ENCODE measurements at regions not wholly inside any gene's neighbourhood (a gene's known extent, or its start where the extent isn't known, plus 50 kb on each side); places are given as distances from the start of the nearest gene placed in this dataset.

DNA sequence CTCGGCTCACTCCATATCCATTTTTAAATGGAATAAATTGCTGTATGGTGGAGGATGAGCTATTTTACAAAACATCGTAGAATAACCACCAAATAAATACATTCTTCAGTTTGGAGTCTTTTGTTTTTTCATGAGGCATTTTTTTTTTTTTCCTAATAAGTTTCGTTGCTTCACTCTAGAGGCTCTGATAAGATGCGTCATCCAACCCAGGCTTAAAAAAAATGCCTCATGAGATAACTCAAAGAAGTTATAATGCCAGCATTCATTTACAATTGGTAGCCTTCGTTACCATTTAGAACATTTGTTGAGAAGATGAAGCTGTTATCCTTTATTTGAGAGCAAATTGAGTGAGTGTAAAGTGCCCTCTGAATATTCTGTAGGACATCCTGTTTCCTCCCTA is 172.2 kb upstream of the CENPE start:
- ChIA-PET CTCF (no interaction called here), POLR2A (no interaction called here)
- intact Hi-C loops (cut with micrococcal nuclease; ENCODE audit: unreplicated experiment), result no loop called here
- no peaks in the 10 kb centered on the region for H3K27me3 ChIP-seq (ENCODE audit: control insufficient read depth, insufficient read depth, low read length)
- TF ChIP-seq SIN3A (IDR thresholded peaks at IDR 0.05; ENCODE audit: borderline replicate concordance, insufficient read depth, low read depth, low read length) (no peak), POLR2AphosphoS5 (IDR thresholded peaks at IDR 0.05; ENCODE audit: low read depth, low read length) (no peak), TCF7L2 (IDR thresholded peaks at IDR 0.05; ENCODE audit: low read depth, low read length) (no peak)
- TF ChIP-seq, protein P1, sequence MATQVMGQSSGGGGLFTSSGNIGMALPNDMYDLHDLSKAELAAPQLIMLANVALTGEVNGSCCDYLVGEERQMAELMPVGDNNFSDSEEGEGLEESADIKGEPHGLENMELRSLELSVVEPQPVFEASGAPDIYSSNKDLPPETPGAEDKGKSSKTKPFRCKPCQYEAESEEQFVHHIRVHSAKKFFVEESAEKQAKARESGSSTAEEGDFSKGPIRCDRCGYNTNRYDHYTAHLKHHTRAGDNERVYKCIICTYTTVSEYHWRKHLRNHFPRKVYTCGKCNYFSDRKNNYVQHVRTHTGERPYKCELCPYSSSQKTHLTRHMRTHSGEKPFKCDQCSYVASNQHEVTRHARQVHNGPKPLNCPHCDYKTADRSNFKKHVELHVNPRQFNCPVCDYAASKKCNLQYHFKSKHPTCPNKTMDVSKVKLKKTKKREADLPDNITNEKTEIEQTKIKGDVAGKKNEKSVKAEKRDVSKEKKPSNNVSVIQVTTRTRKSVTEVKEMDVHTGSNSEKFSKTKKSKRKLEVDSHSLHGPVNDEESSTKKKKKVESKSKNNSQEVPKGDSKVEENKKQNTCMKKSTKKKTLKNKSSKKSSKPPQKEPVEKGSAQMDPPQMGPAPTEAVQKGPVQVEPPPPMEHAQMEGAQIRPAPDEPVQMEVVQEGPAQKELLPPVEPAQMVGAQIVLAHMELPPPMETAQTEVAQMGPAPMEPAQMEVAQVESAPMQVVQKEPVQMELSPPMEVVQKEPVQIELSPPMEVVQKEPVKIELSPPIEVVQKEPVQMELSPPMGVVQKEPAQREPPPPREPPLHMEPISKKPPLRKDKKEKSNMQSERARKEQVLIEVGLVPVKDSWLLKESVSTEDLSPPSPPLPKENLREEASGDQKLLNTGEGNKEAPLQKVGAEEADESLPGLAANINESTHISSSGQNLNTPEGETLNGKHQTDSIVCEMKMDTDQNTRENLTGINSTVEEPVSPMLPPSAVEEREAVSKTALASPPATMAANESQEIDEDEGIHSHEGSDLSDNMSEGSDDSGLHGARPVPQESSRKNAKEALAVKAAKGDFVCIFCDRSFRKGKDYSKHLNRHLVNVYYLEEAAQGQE (IDR thresholded peaks at IDR 0.05; ENCODE audit: insufficient read depth in 1 of 2, low read depth in 2 of 2, low read length in 1 of 2), result no peak
- TF ChIP-seq, protein P2, sequence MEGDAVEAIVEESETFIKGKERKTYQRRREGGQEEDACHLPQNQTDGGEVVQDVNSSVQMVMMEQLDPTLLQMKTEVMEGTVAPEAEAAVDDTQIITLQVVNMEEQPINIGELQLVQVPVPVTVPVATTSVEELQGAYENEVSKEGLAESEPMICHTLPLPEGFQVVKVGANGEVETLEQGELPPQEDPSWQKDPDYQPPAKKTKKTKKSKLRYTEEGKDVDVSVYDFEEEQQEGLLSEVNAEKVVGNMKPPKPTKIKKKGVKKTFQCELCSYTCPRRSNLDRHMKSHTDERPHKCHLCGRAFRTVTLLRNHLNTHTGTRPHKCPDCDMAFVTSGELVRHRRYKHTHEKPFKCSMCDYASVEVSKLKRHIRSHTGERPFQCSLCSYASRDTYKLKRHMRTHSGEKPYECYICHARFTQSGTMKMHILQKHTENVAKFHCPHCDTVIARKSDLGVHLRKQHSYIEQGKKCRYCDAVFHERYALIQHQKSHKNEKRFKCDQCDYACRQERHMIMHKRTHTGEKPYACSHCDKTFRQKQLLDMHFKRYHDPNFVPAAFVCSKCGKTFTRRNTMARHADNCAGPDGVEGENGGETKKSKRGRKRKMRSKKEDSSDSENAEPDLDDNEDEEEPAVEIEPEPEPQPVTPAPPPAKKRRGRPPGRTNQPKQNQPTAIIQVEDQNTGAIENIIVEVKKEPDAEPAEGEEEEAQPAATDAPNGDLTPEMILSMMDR (IDR thresholded peaks at IDR 0.05), result no peak
- H3K9me3 ChIP-seq (ENCODE audit: control insufficient read depth, insufficient read depth, low read depth, low read length), result no peaks in the 10 kb centered on the region
- no peaks in the 10 kb centered on the region for H3K4me1 ChIP-seq (ENCODE audit: control insufficient read depth, insufficient read depth, low read length)
- no peak for ATAC-seq
- BruUV-seq (replicated peaks), result no TSS peak
- no peaks in the 10 kb centered on the region for H3K36me3 ChIP-seq (ENCODE audit: control insufficient read depth, insufficient read depth, low read length)
- H3K27ac ChIP-seq (ENCODE audit: low read length), result no peak overlapping the region
- DNase-seq (ENCODE audit: low read depth, low spot score), result no peak
- in situ Hi-C loops (cut with HindIII; ENCODE audit: low pct_unique_long_range_greater_than_20kb, low sequenced_read_pairs), result no loop called here
- no peak overlapping the region for H3K4me3 ChIP-seq (ENCODE audit: low read depth in 2 of 2, low read length in 2 of 2)

DNA sequence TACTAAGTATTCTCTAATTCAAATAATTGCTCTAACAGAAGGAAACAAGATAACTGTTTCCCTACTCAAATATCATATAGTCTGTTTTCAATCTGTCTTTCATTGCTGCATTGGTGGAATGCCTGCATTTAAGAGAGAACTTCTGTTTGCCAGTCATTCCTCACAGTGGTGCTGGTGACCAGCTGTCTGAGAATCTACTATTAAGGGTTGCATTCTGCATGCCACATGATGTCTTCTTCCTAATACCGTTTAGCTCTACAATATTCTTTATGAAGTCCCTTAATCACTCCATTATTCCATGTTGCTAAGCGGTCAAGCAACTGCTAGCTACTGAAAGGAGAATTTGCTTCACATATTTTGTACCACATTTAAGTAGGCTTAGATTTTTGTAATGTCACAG is 167.1 kb upstream of the CENPE start:
- Histone ChIP-seq H3K9me3 (ENCODE audit: control insufficient read depth, insufficient read depth, low read depth, low read length) (no peaks in the 10 kb centered on the region), H3K27me3 (ENCODE audit: control insufficient read depth, insufficient read depth, low read length) (no peaks in the 10 kb centered on the region), H3K4me3 (ENCODE audit: low read depth in 2 of 2, low read length in 2 of 2) (no peak overlapping the region), H3K4me1 (ENCODE audit: control insufficient read depth, insufficient read depth, low read length) (no peaks in the 10 kb centered on the region), H3K36me3 (ENCODE audit: control insufficient read depth, insufficient read depth, low read length) (no peaks in the 10 kb centered on the region), H3K27ac (ENCODE audit: low read length) (no peak overlapping the region)
- in situ Hi-C loops (cut with HindIII; ENCODE audit: low pct_unique_long_range_greater_than_20kb, low sequenced_read_pairs), result no loop called here
- intact Hi-C loops (cut with micrococcal nuclease; ENCODE audit: unreplicated experiment), result no loop called here
- DNase-seq (ENCODE audit: low read depth, low spot score), result no peak
- BruUV-seq (replicated peaks), result no TSS peak
- no peak for ATAC-seq
- ChIA-PET POLR2A (no interaction called here), CTCF (no interaction called here)
- no peak for TF ChIP-seq TCF7L2 (IDR thresholded peaks at IDR 0.05; ENCODE audit: low read depth, low read length)
- TF ChIP-seq, protein P2 (IDR thresholded peaks at IDR 0.05), result no peak
- no peak for TF ChIP-seq POLR2AphosphoS5 (IDR thresholded peaks at IDR 0.05; ENCODE audit: low read depth, low read length)
- TF ChIP-seq, protein P1 (IDR thresholded peaks at IDR 0.05; ENCODE audit: insufficient read depth in 1 of 2, low read depth in 2 of 2, low read length in 1 of 2), result no peak
